HCT116 (cell line): ENCODE measurements at regions not wholly inside any gene's neighbourhood (a gene's known extent, or its start where the extent isn't known, plus 50 kb on each side); places are given as distances from the start of the nearest gene placed in this dataset.

ENCODE experiments used
- ATAC-seq: fragments of 200-7000 bp; cut with Tn5 transposase; 2 replicates; pipeline ENCODE4 v1.9.1; 2020; ENCODE audit warnings: mild to moderate bottlenecking, moderate library complexity
- BruUV-seq: library from RNA; stranded (reverse); fragments of 400-500 nt; replicated peaks from 2 replicates; lab custom pipeline; 2021; lab: Mats Ljungman, UMichigan
- CTCF ChIA-PET: fragments of 300-600 bp; sonication (Branson Sonifier 250); formaldehyde crosslinking; loops from one replicate; lab custom pipeline; 2021; ENCODE audit warnings: antibody characterized with exemption; lab: Charles Lee
- POLR2A ChIA-PET: fragments of 300-600, 350-600 bp; sonication (Branson Sonifier 250); formaldehyde crosslinking; loops from one replicate; lab custom pipeline; 2021; ENCODE audit warnings: antibody characterized with exemption; lab: Charles Lee
- RAD21 ChIA-PET, 2 experiments: fragments of 300-600 bp; sonication (Branson Sonifier 250); formaldehyde crosslinking; loops; one replicate each; lab custom pipeline; 2023; ENCODE audit warnings: low total read pairs in 2 of 2; ENCODE audit not compliant: uncharacterized antibody in 2 of 2, unreplicated experiment in 2 of 2, low non-redundant PET in 1 of 2; lab: Charles Lee
- DNase-seq: peaks from one replicate; pipeline ENCODE4 v3.0.0-alpha.2; 2010; ENCODE audit warnings: low read depth, low spot score
- H2AFZ ChIP-seq: fragments of 200-600 bp; shearing (Covaris generic), sonication (generic); 2 replicates; pipeline ENCODE4 v1.6.1; 2017; ENCODE audit warnings: low read depth, mixed run types, mixed read lengths, antibody characterized with exemption, low read length; ENCODE audit not compliant: poor library complexity, severe bottlenecking
- H3K27ac ChIP-seq: 2 replicates; pipeline ENCODE4 v1.5.1; 2012; ENCODE audit warnings: low read depth, low read length
- H3K27me3 ChIP-seq: fragments of 200-600 bp; sonication (generic); 2 replicates; pipeline ENCODE4 v1.6.1; 2016; ENCODE audit warnings: mixed run types, low read length, mixed read lengths; ENCODE audit not compliant: insufficient read depth
- H3K36me3 ChIP-seq, 2 experiments: fragments of 200-500 bp in 1 of 2; fragments of 200-600 bp in 1 of 2; sonication (Bioruptor generic) in 1 of 2; sonication (generic) in 1 of 2; 2 replicates each; pipeline versions ENCODE4 v1.5.1 to v1.6.1; 2014 to 2016; ENCODE audit warnings: low read length in 2 of 2, inconsistent platforms in 1 of 2, mixed read lengths in 1 of 2, mixed run types in 1 of 2; ENCODE audit not compliant: insufficient read depth in 2 of 2, control insufficient read depth in 1 of 2
- H3K4me1 ChIP-seq, 2 experiments: fragments of 200-600 bp in 1 of 2; sonication (generic) in 1 of 2; 2 replicates each; pipeline versions ENCODE4 v1.5.1 to v1.6.1; 2012 to 2017; ENCODE audit warnings: low read length in 2 of 2, inconsistent platforms in 1 of 2, mild to moderate bottlenecking in 1 of 2, mixed read lengths in 1 of 2, mixed run types in 1 of 2, moderate library complexity in 1 of 2; ENCODE audit not compliant: insufficient read depth in 2 of 2, control insufficient read depth in 1 of 2
- H3K4me2 ChIP-seq: fragments of 200-600 bp; sonication (generic); 2 replicates; pipeline ENCODE4 v1.6.1; 2017; ENCODE audit warnings: mixed run types, low read length, mixed read lengths
- H3K4me3 ChIP-seq, 2 experiments: fragments of 200-600 bp in 1 of 2; sonication (generic) in 1 of 2; replicated peaks in 1 of 2; 2 replicates each; pipeline ENCODE4 v1.5.1; 2011 to 2016; ENCODE audit warnings: low read length in 2 of 2, control low read depth in 1 of 2, low read depth in 1 of 2, mild to moderate bottlenecking in 1 of 2, mixed read lengths in 1 of 2, mixed run types in 1 of 2
- H3K79me2 ChIP-seq: fragments of 200-600 bp; sonication (generic); 2 replicates; pipeline ENCODE4 v1.6.1; 2017; ENCODE audit warnings: mild to moderate bottlenecking, mixed run types, low read length, moderate library complexity, mixed read lengths; ENCODE audit not compliant: insufficient read depth
- H3K9ac ChIP-seq: fragments of 200-600 bp; sonication (generic); 2 replicates; pipeline ENCODE4 v1.6.1; 2016; ENCODE audit warnings: low read length, mixed read lengths
- H3K9me2 ChIP-seq: fragments of 200-600 bp; sonication (generic), shearing (Covaris generic); 2 replicates; pipeline ENCODE4 v1.6.1; 2017; ENCODE audit warnings: mixed run types, mild to moderate bottlenecking, moderate library complexity; ENCODE audit not compliant: insufficient read depth
- H3K9me3 ChIP-seq, 2 experiments: fragments of 200-500 bp in 1 of 2; fragments of 200-600 bp in 1 of 2; sonication (Bioruptor generic) in 1 of 2; sonication (generic) in 1 of 2; 2 replicates each; pipeline ENCODE4 v1.6.1; 2014 to 2017; ENCODE audit warnings: low read length in 2 of 2, mixed read lengths in 2 of 2, inconsistent platforms in 1 of 2, low read depth in 1 of 2, mild to moderate bottlenecking in 1 of 2, mixed run types in 1 of 2, moderate library complexity in 1 of 2; ENCODE audit not compliant: control insufficient read depth in 1 of 2, insufficient read depth in 1 of 2
- H4K20me1 ChIP-seq: fragments of 200-600 bp; sonication (generic), shearing (Covaris generic); 2 replicates; pipeline ENCODE4 v1.6.1; 2017; ENCODE audit warnings: mixed run types, mild to moderate bottlenecking, moderate library complexity; ENCODE audit not compliant: insufficient read depth
- ATF3 ChIP-seq: IDR thresholded peaks from 2 replicates; pipeline ENCODE4 v1.6.1; 2012
- CBX3 ChIP-seq: IDR thresholded peaks from 2 replicates; pipeline ENCODE4 v1.6.1; 2012; ENCODE audit warnings: low read depth
- CEBPB ChIP-seq: IDR thresholded peaks from 2 replicates; pipeline ENCODE4 v1.6.1; 2012; ENCODE audit warnings: low read depth
- CTCF ChIP-seq, 3 experiments: fragments of 200-600 bp in 1 of 3; sonication (generic) in 1 of 3; IDR thresholded peaks in 2 of 3; conservative IDR thresholded peaks in 1 of 3; 2 replicates each; pipeline ENCODE4 v1.5.1; 2012 to 2017; ENCODE audit warnings: low read depth in 2 of 3, low read length in 2 of 3, antibody characterized with exemption in 1 of 3, borderline replicate concordance in 1 of 3, control low read depth in 1 of 3, mild to moderate bottlenecking in 1 of 3, mixed read lengths in 1 of 3, mixed run types in 1 of 3, moderate library complexity in 1 of 3; ENCODE audit not compliant: insufficient read depth in 1 of 3
- EGR1 ChIP-seq: IDR thresholded peaks from 2 replicates; pipeline ENCODE4 v1.6.1; 2012; ENCODE audit warnings: low read depth
- EZH2 ChIP-seq: fragments of 200-600 bp; sonication (generic); IDR thresholded peaks from 2 replicates; pipeline ENCODE4 v1.6.1; 2017; ENCODE audit warnings: antibody characterized with exemption, mixed run types
- MAX ChIP-seq: IDR thresholded peaks from 2 replicates; pipeline ENCODE4 v1.6.1; 2012
- POLR2A ChIP-seq: IDR thresholded peaks from 2 replicates; pipeline ENCODE4 v1.7.0; 2011; ENCODE audit warnings: borderline replicate concordance; ENCODE audit not compliant: insufficient read depth, insufficient read length; ENCODE audit errors: extremely low read depth
- POLR2AphosphoS5 ChIP-seq: IDR thresholded peaks from 2 replicates; pipeline ENCODE4 v1.6.1; 2011; ENCODE audit warnings: mild to moderate bottlenecking, low read depth, low read length, moderate library complexity
- RAD21 ChIP-seq: IDR thresholded peaks from 2 replicates; pipeline ENCODE4 v1.6.1; 2012; ENCODE audit warnings: low read depth, mild to moderate bottlenecking
- REST ChIP-seq: IDR thresholded peaks from 2 replicates; pipeline ENCODE4 v1.6.1; 2012; ENCODE audit warnings: low read depth
- SIN3A ChIP-seq: IDR thresholded peaks from 2 replicates; pipeline ENCODE4 v1.6.1; 2012; ENCODE audit warnings: low read depth
- SP1 ChIP-seq: IDR thresholded peaks from 2 replicates; pipeline ENCODE4 v1.6.1; 2012; ENCODE audit warnings: low read depth
- SRF ChIP-seq: IDR thresholded peaks from 2 replicates; pipeline ENCODE4 v1.6.1; 2012; ENCODE audit warnings: low read depth
- TCF7L2 ChIP-seq: IDR thresholded peaks from 2 replicates; pipeline ENCODE4 v1.7.0; 2011; ENCODE audit warnings: borderline replicate concordance, inconsistent platforms; ENCODE audit not compliant: insufficient read depth, insufficient read length; ENCODE audit errors: extremely low read depth
- YY1 ChIP-seq: IDR thresholded peaks from 2 replicates; pipeline ENCODE4 v1.6.1; 2011; ENCODE audit warnings: low read length, low read depth, moderate library complexity, mild to moderate bottlenecking; ENCODE audit not compliant: insufficient replicate concordance; ENCODE audit errors: extremely low read depth
- ZBTB33 ChIP-seq: IDR thresholded peaks from 2 replicates; pipeline ENCODE4 v1.6.1; 2011; ENCODE audit warnings: mild to moderate bottlenecking, low read length, moderate library complexity; ENCODE audit not compliant: insufficient replicate concordance; ENCODE audit errors: extremely low read depth
- ZFX ChIP-seq: fragments of 450-650 bp; IDR thresholded peaks from 2 replicates; pipeline ENCODE4 v1.6.1; 2017
- ZNF274 ChIP-seq: fragments of 200-500 bp; sonication (Bioruptor generic); IDR thresholded peaks from 2 replicates; pipeline ENCODE4 v1.6.1; 2014; ENCODE audit warnings: mild to moderate bottlenecking, low read depth, low read length, inconsistent platforms
- intact Hi-C: fragments of 100-400 bp; cut with micrococcal nuclease; formaldehyde crosslinking; loops from 2 replicates; pipeline ENCODE4 v1.10.0; 2022

GRCh38 chr2:216934623-216935022 lies 74.8 kb upstream of the TNP1 start:
- POLR2A ChIA-PET, result no interaction called here
- H3K9ac ChIP-seq, result no peak overlapping the region
- no peak overlapping the region for H3K4me2 ChIP-seq
- H3K9me2 ChIP-seq, result no peaks in the 10 kb centered on the region
- no peaks in the 10 kb centered on the region for H4K20me1 ChIP-seq
- CTCF ChIA-PET, result interaction anchor here (0.8 kb wide), 1 partner anchor 239 kb away, joined by 3 read pairs; the partner anchor contains the start of gene IGFBP5
- RAD21 ChIA-PET, result no interaction called here
- H2AFZ ChIP-seq, result no peak overlapping the region
- no peaks in the 10 kb centered on the region for H3K4me1 ChIP-seq
- no peak for DNase-seq
- H3K27me3 ChIP-seq, result peaks cover 24% of the 10 kb centered on the region
- H3K79me2 ChIP-seq, result no peaks in the 10 kb centered on the region
- TF ChIP-seq ATF3 (no peak), EZH2 (no peak), RAD21 (no peak), YY1 (no peak), SIN3A (no peak), ZFX (no peak), EGR1 (no peak), CEBPB (no peak), REST (no peak), TCF7L2 (no peak), CTCF (IDR thresholded peaks at IDR 0.05 in 2 of 3, conservative IDR thresholded peaks at IDR 0.05 in 1 of 3; ENCODE audit: borderline replicate concordance in 1 of 3, insufficient read depth in 1 of 3, low read depth in 2 of 3, low read length in 2 of 3) (no peak), ZNF274 (no peak), CBX3 (no peak), ZBTB33 (no peak), SP1 (no peak), POLR2A (no peak), SRF (no peak), MAX (no peak), POLR2AphosphoS5 (no peak)
- TF ChIP-seq, all 23 proteins: peak for 0
- Histone ChIP-seq H3K4me3 (no peak overlapping the region), H3K36me3 (no peaks in the 10 kb centered on the region), H3K9me3 (no peaks in the 10 kb centered on the region), H3K27ac (no peak overlapping the region)
- no peak for ATAC-seq
- no TSS peak for BruUV-seq
- intact Hi-C loops, result no loop called here
